Activated naive CD4-positive, alpha-beta T cell treated with anti-CD3 and anti-CD28 coated beads, Interleukin-2, amount 50 U/mL, for 72 hours (primary cell): ENCODE measurements at regions not wholly inside any gene's neighbourhood (a gene's known extent, or its start where the extent isn't known, plus 50 kb on each side); places are given as distances from the start of the nearest gene placed in this dataset.
A peak's percentile ranks its signal among the peaks of the same experiment; 100 is the strongest.

Experiments
- ATAC-seq, 2 donors: fragments of 150-1000 bp; cut with Tn5 transposase; 2 replicates each; pipeline ENCODE4 v1.10.0; 2021; ENCODE audit warnings: mild to moderate bottlenecking in 2 of 2, moderate library complexity in 2 of 2
- DNase-seq, 2 donors: peaks; one replicate each; pipeline ENCODE4 v3.0.0; 2021 to 2022; ENCODE audit warnings: low spot score in 2 of 2
- H3K27ac Mint-ChIP-seq, 2 donors: one replicate each; pipeline ENCODE4 v1.8.0; 2022; ENCODE audit warnings: mild to moderate bottlenecking in 2 of 2, mixed read lengths in 2 of 2
- H3K36me3 Mint-ChIP-seq, 2 donors: one replicate each; pipeline ENCODE4 v1.8.0; 2022; ENCODE audit warnings: mixed read lengths in 2 of 2
- H3K9me3 Mint-ChIP-seq, 2 donors: one replicate each; pipeline ENCODE4 v1.8.0; 2022; ENCODE audit warnings: mixed read lengths in 2 of 2

GRCh38 chr12:13597837-13598236 lies 383.6 kb downstream of the GRIN2B start:
- ATAC-seq (no peak), DNase-seq (no peak)
- no peaks in the 10 kb centered on the region for H3K36me3 Mint-ChIP-seq
- no peaks in the 10 kb centered on the region for H3K9me3 Mint-ChIP-seq
- H3K27ac Mint-ChIP-seq: no peak overlapping the region

- no peak for ATAC-seq
- DNase-seq: no peak
- H3K27ac Mint-ChIP-seq: no peak overlapping the region
- no peaks in the 10 kb centered on the region for H3K36me3 Mint-ChIP-seq
- H3K9me3 Mint-ChIP-seq: no peaks in the 10 kb centered on the region
Observed at GRCh38 chr12:13597166-13597565, 384.2 kb downstream of the GRIN2B start.

- H3K9me3 Mint-ChIP-seq: no peaks in the 10 kb centered on the region
- ATAC-seq (no peak), DNase-seq (no peak)
- H3K36me3 Mint-ChIP-seq: no peaks in the 10 kb centered on the region
- H3K27ac Mint-ChIP-seq: no peak overlapping the region
Observed at GRCh38 chr12:13596714-13597113, 384.7 kb downstream of the GRIN2B start.

- no peak for DNase-seq
- H3K27ac Mint-ChIP-seq: no peak overlapping the region
- no peaks in the 10 kb centered on the region for H3K9me3 Mint-ChIP-seq
- H3K36me3 Mint-ChIP-seq: no peaks in the 10 kb centered on the region
- no peak for ATAC-seq
Observed at GRCh38 chr12:13595536-13596443, 385.6 kb downstream of the GRIN2B start.

GRCh38 chr12:13594731-13595514 lies 386.5 kb downstream of the GRIN2B start:
- no peaks in the 10 kb centered on the region for H3K9me3 Mint-ChIP-seq
- ATAC-seq: no peak
- DNase-seq: no peak
- H3K36me3 Mint-ChIP-seq: no peaks in the 10 kb centered on the region
- no peak overlapping the region for H3K27ac Mint-ChIP-seq

GRCh38 chr12:13592063-13592942 lies 389.1 kb downstream of the GRIN2B start:
- Mint-ChIP-seq H3K27ac (peak overlapping the region in 1 of 2 donors; percentile 66), H3K36me3 (no peaks in the 10 kb centered on the region), H3K9me3 (no peaks in the 10 kb centered on the region)
- DNase-seq: no peak
- ATAC-seq: no peak

- H3K36me3 Mint-ChIP-seq: no peaks in the 10 kb centered on the region
- ATAC-seq (no peak), DNase-seq (no peak)
- H3K27ac Mint-ChIP-seq: no peak overlapping the region
- H3K9me3 Mint-ChIP-seq: no peaks in the 10 kb centered on the region
Observed at GRCh38 chr12:13591488-13591887, 389.9 kb downstream of the GRIN2B start.

- ATAC-seq: no peak
- H3K27ac Mint-ChIP-seq: no peak overlapping the region
- no peaks in the 10 kb centered on the region for H3K9me3 Mint-ChIP-seq
- no peak for DNase-seq
- H3K36me3 Mint-ChIP-seq: no peaks in the 10 kb centered on the region
Observed at GRCh38 chr12:13591059-13591458, 390.3 kb downstream of the GRIN2B start.

GRCh38 chr12:13588574-13588973 lies 392.0 kb downstream of the EMP1 start:
- no peaks in the 10 kb centered on the region for H3K36me3 Mint-ChIP-seq
- H3K27ac Mint-ChIP-seq: no peak overlapping the region
- DNase-seq: no peak
- no peaks in the 10 kb centered on the region for H3K9me3 Mint-ChIP-seq
- no peak for ATAC-seq

GRCh38 chr12:13587721-13588390 lies 391.3 kb downstream of the EMP1 start:
- DNase-seq (no peak), ATAC-seq (no peak)
- Mint-ChIP-seq H3K27ac (no peak overlapping the region), H3K9me3 (no peaks in the 10 kb centered on the region), H3K36me3 (no peaks in the 10 kb centered on the region)

- no peak for ATAC-seq
Observed at GRCh38 chr12:13586361-13586760, 389.8 kb downstream of the EMP1 start.

GRCh38 chr12:13584541-13584940 lies 388.0 kb downstream of the EMP1 start:
- DNase-seq: no peak
- H3K9me3 Mint-ChIP-seq: no peaks in the 10 kb centered on the region

More at GRCh38 chr12:13586361-13586760, 389.8 kb downstream of the EMP1 start:
- H3K9me3 Mint-ChIP-seq: no peaks in the 10 kb centered on the region
- no peaks in the 10 kb centered on the region for H3K36me3 Mint-ChIP-seq
- H3K27ac Mint-ChIP-seq: no peak overlapping the region
- no peak for DNase-seq

GRCh38 chr12:13583630-13584029 lies 387.1 kb downstream of the EMP1 start:
- Mint-ChIP-seq H3K36me3 (no peaks in the 10 kb centered on the region), H3K9me3 (no peaks in the 10 kb centered on the region), H3K27ac (no peak overlapping the region)
- no peak for DNase-seq
- no peak for ATAC-seq

More at GRCh38 chr12:13584541-13584940, 388.0 kb downstream of the EMP1 start:
- Mint-ChIP-seq H3K36me3 (no peaks in the 10 kb centered on the region), H3K27ac (no peak overlapping the region)
- no peak for ATAC-seq

GRCh38 chr12:13582421-13582820 lies 385.9 kb downstream of the EMP1 start:
- ATAC-seq: no peak
- no peaks in the 10 kb centered on the region for H3K36me3 Mint-ChIP-seq
- DNase-seq: no peak
- H3K27ac Mint-ChIP-seq: no peak overlapping the region
- no peaks in the 10 kb centered on the region for H3K9me3 Mint-ChIP-seq

GRCh38 chr12:13581031-13581430 lies 384.5 kb downstream of the EMP1 start:
- H3K27ac Mint-ChIP-seq: peak overlapping the region in 1 of 2 donors; percentile 24
- ATAC-seq (no peak), DNase-seq (no peak)
- H3K36me3 Mint-ChIP-seq: no peaks in the 10 kb centered on the region
- no peaks in the 10 kb centered on the region for H3K9me3 Mint-ChIP-seq

- Mint-ChIP-seq H3K27ac (no peak overlapping the region), H3K9me3 (no peaks in the 10 kb centered on the region), H3K36me3 (no peaks in the 10 kb centered on the region)
- DNase-seq (no peak), ATAC-seq (no peak)
Observed at GRCh38 chr12:13580206-13580605, 383.7 kb downstream of the EMP1 start.
